K562 (cell line): ENCODE measurements at regions not wholly inside any gene's neighbourhood (a gene's known extent, or its start where the extent isn't known, plus 50 kb on each side); places are given as distances from the start of the nearest gene placed in this dataset.

Experiments
- ARNT ChIP-seq, 2 experiments: fragments of 450-650 bp; IDR thresholded peaks; 2 replicates each; pipeline ENCODE4 v1.6.1; 2016; ENCODE audit warnings: mild to moderate bottlenecking in 1 of 2
- CTCF ChIP-seq, 3 experiments: IDR thresholded peaks in 2 of 3; conservative IDR thresholded peaks in 1 of 3; 2 replicates each; pipeline ENCODE4 v1.5.1; 2011 to 2012; ENCODE audit warnings: low read length in 3 of 3, mild to moderate bottlenecking in 3 of 3, control low read depth in 2 of 3, improper control_type of control experiment in 1 of 3, inconsistent platforms in 1 of 3, low read depth in 1 of 3, mixed read lengths in 1 of 3, moderate library complexity in 1 of 3; ENCODE audit not compliant: insufficient read depth in 2 of 3
- ETS2 ChIP-seq: IDR thresholded peaks from 2 replicates; pipeline ENCODE4 v1.6.1; 2016; ENCODE audit warnings: borderline replicate concordance, missing genetic modification characterization, mild to moderate bottlenecking, moderate library complexity, missing compliant biosample characterization; ENCODE audit not compliant: poor library complexity, severe bottlenecking
- EZH2 ChIP-seq: IDR thresholded peaks from 2 replicates; pipeline ENCODE4 v1.6.1; 2012; ENCODE audit warnings: low read depth, mild to moderate bottlenecking, inconsistent platforms, low read length, borderline replicate concordance
- KLF13 ChIP-seq: fragments of 450-650 bp; IDR thresholded peaks from 2 replicates; pipeline ENCODE4 v1.6.1; 2016; ENCODE audit warnings: missing genetic modification characterization, low read depth, mild to moderate bottlenecking, missing compliant biosample characterization, moderate library complexity, borderline replicate concordance
- POLR2AphosphoS5 ChIP-seq: IDR thresholded peaks from 2 replicates; pipeline ENCODE4 v1.6.1; 2011; ENCODE audit warnings: mild to moderate bottlenecking, low read depth, low read length, moderate library complexity; ENCODE audit not compliant: control insufficient read depth, insufficient read depth
- ZFX ChIP-seq: sonication (generic); formaldehyde crosslinking; IDR thresholded peaks from 2 replicates; pipeline ENCODE4 v1.8.0; 2022; ENCODE audit warnings: mild to moderate bottlenecking, missing genetic modification reagents, moderate library complexity
- ZNF407 ChIP-seq: fragments of 450-650 bp; IDR thresholded peaks from 2 replicates; pipeline ENCODE4 v1.6.1; 2016; ENCODE audit warnings: low read depth

- no peak for TF ChIP-seq KLF13 (tag)
- no peak for TF ChIP-seq EZH2
- TF ChIP-seq ZFX: no peak
- TF ChIP-seq ZNF407: no peak
- TF ChIP-seq POLR2AphosphoS5: no peak
- no peak for TF ChIP-seq CTCF (IDR thresholded peaks at IDR 0.05 in 2 of 3, conservative IDR thresholded peaks at IDR 0.05 in 1 of 3; ENCODE audit: insufficient read depth in 2 of 3, low read depth in 1 of 3, low read length in 3 of 3)
- TF ChIP-seq ETS2 (tag): no peak
- TF ChIP-seq ARNT (IDR thresholded peaks at IDR 0.05): no peak
Measured at GRCh38 chr6:156098839-156099238, 643.2 kb upstream of the NOX3 start.
